H1 (cell line): ENCODE measurements at regions not wholly inside any gene's neighbourhood (a gene's known extent, or its start where the extent isn't known, plus 50 kb on each side); places are given as distances from the start of the nearest gene placed in this dataset.

ENCODE experiments used
- HDAC2 ChIP-seq, 2 experiments: fragments of 300-600 bp in 1 of 2; sonication (generic) in 1 of 2; IDR thresholded peaks; 2 replicates each; pipeline ENCODE4 v1.6.1; 2011 to 2012; ENCODE audit warnings: low read depth in 2 of 2, low read length in 2 of 2, mild to moderate bottlenecking in 2 of 2, moderate library complexity in 2 of 2, borderline replicate concordance in 1 of 2, inconsistent platforms in 1 of 2
- HDAC6 ChIP-seq: IDR thresholded peaks from one replicate; pipeline ENCODE4 v1.7.1; 2012; ENCODE audit warnings: low read depth, mild to moderate bottlenecking, inconsistent platforms, low read length, moderate library complexity
- NRF1 ChIP-seq: IDR thresholded peaks from 2 replicates; pipeline ENCODE4 v1.6.1; 2011; ENCODE audit warnings: mild to moderate bottlenecking, low read depth, low read length, improper control_type of control experiment
- PHF8 ChIP-seq: fragments of 200-600 bp; sonication (generic); conservative IDR thresholded peaks from 2 replicates; pipeline ENCODE4 v1.7.1; 2012; ENCODE audit warnings: low read depth, mild to moderate bottlenecking, inconsistent platforms, low read length, moderate library complexity
- TAF1 ChIP-seq: IDR thresholded peaks from 2 replicates; pipeline ENCODE4 v1.6.1; 2011; ENCODE audit warnings: mild to moderate bottlenecking, low read depth, low read length

DNA sequence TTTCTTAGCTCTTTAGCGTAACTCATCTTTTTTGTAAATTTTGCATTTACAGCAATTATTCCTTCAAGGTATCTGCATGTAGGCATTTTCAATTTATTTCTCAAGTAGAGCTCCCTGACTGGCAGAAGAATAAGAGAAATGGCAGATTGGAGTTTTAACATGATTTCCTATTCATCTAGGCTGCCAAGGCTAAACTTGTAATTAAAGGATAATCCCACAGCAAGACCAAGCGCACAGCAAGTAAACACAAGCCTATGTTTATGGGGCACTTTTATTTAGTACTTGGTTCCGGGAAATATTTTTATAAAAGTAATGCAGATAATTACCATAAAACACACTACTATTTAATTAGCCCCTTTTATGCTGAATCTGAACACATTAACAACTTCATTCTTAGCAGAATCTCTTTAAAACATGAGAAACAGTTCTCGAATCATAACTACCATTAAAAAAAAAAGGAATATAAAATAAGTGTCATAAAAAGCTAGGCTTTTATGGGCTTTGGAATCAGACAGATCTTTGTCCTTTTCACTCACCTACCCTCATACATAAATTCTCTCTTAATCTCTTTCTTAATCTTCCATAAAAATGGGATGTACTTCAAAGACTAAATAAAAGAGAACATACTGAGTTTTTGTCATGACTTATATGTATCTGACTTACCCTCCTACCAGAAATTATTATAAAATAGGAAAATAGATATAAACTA is 961.6 kb upstream of the MIR17HG start (continued):
- TF ChIP-seq HDAC2 (IDR thresholded peaks at IDR 0.05; ENCODE audit: borderline replicate concordance in 1 of 2, low read depth in 2 of 2, low read length in 2 of 2), result no peak
- TF ChIP-seq TAF1, result no peak
- TF ChIP-seq PHF8, result no peak
- no peak for TF ChIP-seq NRF1
- no peak for TF ChIP-seq HDAC6
